ENCODE measurements at regions not wholly inside any gene's neighbourhood (a gene's known extent, or its start where the extent isn't known, plus 50 kb on each side); places are given as distances from the start of the nearest gene placed in this dataset.
"Not testable (repeated sequence)": the region's sequence is repeated elsewhere in the genome, so short reads cannot be mapped to it uniquely, and the experiment has no call there.

GRCh38 chr21:18743531-18743930 is 339.9 kb upstream of the TMPRSS15 start:
- no peaks in the 10 kb centered on the region for H3K27me3 Mint-ChIP-seq (ENCODE audit: low read depth)

GRCh38 chr21:18744840-18745239 is 341.3 kb upstream of the TMPRSS15 start:
- CTCF ChIA-PET: no interaction called here
- Mint-ChIP-seq H3K27me3 (ENCODE audit: low read depth) (no peaks in the 10 kb centered on the region), H3K36me3 (ENCODE audit: low read depth) (no peaks in the 10 kb centered on the region), H3K9me3 (no peaks in the 10 kb centered on the region), H3K4me3 (no peak overlapping the region), H3K4me1 (ENCODE audit: low read depth) (no peaks in the 10 kb centered on the region), H3K27ac (no peak overlapping the region)
- no peak for DNase-seq
- intact Hi-C loops (cut with micrococcal nuclease): no loop called here

More at GRCh38 chr21:18743531-18743930, 339.9 kb upstream of the TMPRSS15 start:
- no peaks in the 10 kb centered on the region for H3K36me3 Mint-ChIP-seq (ENCODE audit: low read depth)
- no peak for DNase-seq
- H3K9me3 Mint-ChIP-seq: no peaks in the 10 kb centered on the region
- no peak overlapping the region for H3K4me3 Mint-ChIP-seq
- intact Hi-C loops (cut with micrococcal nuclease): no loop called here
- H3K27ac Mint-ChIP-seq: no peak overlapping the region
- CTCF ChIA-PET: no interaction called here
- H3K4me1 Mint-ChIP-seq (ENCODE audit: low read depth): no peaks in the 10 kb centered on the region

GRCh38 chr21:18752894-18753293 is 349.3 kb upstream of the TMPRSS15 start:
- H3K9me3 Mint-ChIP-seq; CTCF ChIA-PET; H3K4me3 Mint-ChIP-seq; H3K27me3 Mint-ChIP-seq (ENCODE audit: low read depth); H3K27ac Mint-ChIP-seq; intact Hi-C loops (cut with micrococcal nuclease); DNase-seq; H3K4me1 Mint-ChIP-seq (ENCODE audit: low read depth); H3K36me3 Mint-ChIP-seq (ENCODE audit: low read depth): not testable (repeated sequence)

- H3K36me3 Mint-ChIP-seq (ENCODE audit: low read depth); CTCF ChIA-PET; H3K9me3 Mint-ChIP-seq: not testable (repeated sequence)
These were observed 352.7 kb upstream of the TMPRSS15 start for GRCh38 chr21:18756272-18756671.

GRCh38 chr21:18759267-18759666 is 355.7 kb upstream of the TMPRSS15 start:
- H3K36me3 Mint-ChIP-seq (ENCODE audit: low read depth): no peaks in the 10 kb centered on the region
- no peak overlapping the region for H3K27ac Mint-ChIP-seq
- CTCF ChIA-PET: no interaction called here
- intact Hi-C loops (cut with micrococcal nuclease): no loop called here
- no peaks in the 10 kb centered on the region for H3K4me1 Mint-ChIP-seq (ENCODE audit: low read depth)
- H3K9me3 Mint-ChIP-seq: peaks cover 2% of the 10 kb centered on the region
- H3K27me3 Mint-ChIP-seq (ENCODE audit: low read depth): no peaks in the 10 kb centered on the region
- no peak overlapping the region for H3K4me3 Mint-ChIP-seq
- no peak for DNase-seq

More at GRCh38 chr21:18756272-18756671, 352.7 kb upstream of the TMPRSS15 start:
- H3K27ac Mint-ChIP-seq; intact Hi-C loops (cut with micrococcal nuclease); H3K27me3 Mint-ChIP-seq (ENCODE audit: low read depth); DNase-seq; H3K4me1 Mint-ChIP-seq (ENCODE audit: low read depth); H3K4me3 Mint-ChIP-seq: not testable (repeated sequence)

- CTCF ChIA-PET: no interaction called here
- Mint-ChIP-seq H3K9me3 (peaks cover 2% of the 10 kb centered on the region), H3K4me3 (no peak overlapping the region), H3K36me3 (ENCODE audit: low read depth) (no peaks in the 10 kb centered on the region), H3K27me3 (ENCODE audit: low read depth) (no peaks in the 10 kb centered on the region), H3K27ac (no peak overlapping the region), H3K4me1 (ENCODE audit: low read depth) (no peaks in the 10 kb centered on the region)
- intact Hi-C loops (cut with micrococcal nuclease): no loop called here
- no peak for DNase-seq
These were observed 356.2 kb upstream of the TMPRSS15 start for GRCh38 chr21:18759751-18760161.

- peaks cover 2% of the 10 kb centered on the region for H3K9me3 Mint-ChIP-seq
- CTCF ChIA-PET: no interaction called here
- no peak overlapping the region for H3K4me3 Mint-ChIP-seq
- DNase-seq: no peak
- intact Hi-C loops (cut with micrococcal nuclease): no loop called here
- no peaks in the 10 kb centered on the region for H3K36me3 Mint-ChIP-seq (ENCODE audit: low read depth)
- H3K27me3 Mint-ChIP-seq (ENCODE audit: low read depth): no peaks in the 10 kb centered on the region
- H3K27ac Mint-ChIP-seq: no peak overlapping the region
- no peaks in the 10 kb centered on the region for H3K4me1 Mint-ChIP-seq (ENCODE audit: low read depth)
These were observed 356.7 kb upstream of the TMPRSS15 start for GRCh38 chr21:18760247-18760646.

- CTCF ChIA-PET: no interaction called here
- Mint-ChIP-seq H3K27me3 (ENCODE audit: low read depth) (no peaks in the 10 kb centered on the region), H3K4me1 (ENCODE audit: low read depth) (no peaks in the 10 kb centered on the region)
These were observed 361.1 kb upstream of the TMPRSS15 start for GRCh38 chr21:18764720-18765119.

GRCh38 chr21:18769599-18769998 is 366.0 kb upstream of the TMPRSS15 start:
- Mint-ChIP-seq H3K27ac (no peak overlapping the region), H3K4me1 (ENCODE audit: low read depth) (no peaks in the 10 kb centered on the region), H3K27me3 (ENCODE audit: low read depth) (no peaks in the 10 kb centered on the region), H3K9me3 (peaks cover 2% of the 10 kb centered on the region), H3K4me3 (no peak overlapping the region), H3K36me3 (ENCODE audit: low read depth) (no peaks in the 10 kb centered on the region)
- intact Hi-C loops (cut with micrococcal nuclease): no loop called here
- no peak for DNase-seq
- CTCF ChIA-PET: no interaction called here

More at GRCh38 chr21:18764720-18765119, 361.1 kb upstream of the TMPRSS15 start:
- intact Hi-C loops (cut with micrococcal nuclease): no loop called here
- Mint-ChIP-seq H3K9me3 (peaks cover 4% of the 10 kb centered on the region), H3K36me3 (ENCODE audit: low read depth) (no peaks in the 10 kb centered on the region), H3K27ac (no peak overlapping the region), H3K4me3 (no peak overlapping the region)
- DNase-seq: no peak

- intact Hi-C loops (cut with micrococcal nuclease): no loop called here
- H3K4me3 Mint-ChIP-seq: no peak overlapping the region
- no peaks in the 10 kb centered on the region for H3K9me3 Mint-ChIP-seq
- CTCF ChIA-PET: no interaction called here
- no peak for DNase-seq
- no peaks in the 10 kb centered on the region for H3K36me3 Mint-ChIP-seq (ENCODE audit: low read depth)
- no peak overlapping the region for H3K27ac Mint-ChIP-seq
- H3K27me3 Mint-ChIP-seq (ENCODE audit: low read depth): no peaks in the 10 kb centered on the region
- H3K4me1 Mint-ChIP-seq (ENCODE audit: low read depth): no peaks in the 10 kb centered on the region
These were observed 368.3 kb upstream of the TMPRSS15 start for GRCh38 chr21:18771845-18772380.

- DNase-seq: no peak
- no peaks in the 10 kb centered on the region for H3K4me1 Mint-ChIP-seq (ENCODE audit: low read depth)
- H3K4me3 Mint-ChIP-seq: no peak overlapping the region
- no peaks in the 10 kb centered on the region for H3K9me3 Mint-ChIP-seq
- no peaks in the 10 kb centered on the region for H3K27me3 Mint-ChIP-seq (ENCODE audit: low read depth)
- intact Hi-C loops (cut with micrococcal nuclease): no loop called here
- no peaks in the 10 kb centered on the region for H3K36me3 Mint-ChIP-seq (ENCODE audit: low read depth)
- CTCF ChIA-PET: no interaction called here
- no peak overlapping the region for H3K27ac Mint-ChIP-seq
These were observed 368.8 kb upstream of the TMPRSS15 start for GRCh38 chr21:18772404-18772803.

- H3K27ac Mint-ChIP-seq: no peak overlapping the region
- CTCF ChIA-PET: no interaction called here
- intact Hi-C loops (cut with micrococcal nuclease): no loop called here
These were observed 369.3 kb upstream of the TMPRSS15 start for GRCh38 chr21:18772897-18773296.

GRCh38 chr21:18776936-18777335 is 373.4 kb upstream of the TMPRSS15 start:
- intact Hi-C loops (cut with micrococcal nuclease): no loop called here
- H3K27ac Mint-ChIP-seq: no peak overlapping the region
- CTCF ChIA-PET: no interaction called here
- H3K4me3 Mint-ChIP-seq: no peak overlapping the region
- no peaks in the 10 kb centered on the region for H3K27me3 Mint-ChIP-seq (ENCODE audit: low read depth)
- DNase-seq: no peak
- H3K4me1 Mint-ChIP-seq (ENCODE audit: low read depth): no peaks in the 10 kb centered on the region
- no peaks in the 10 kb centered on the region for H3K36me3 Mint-ChIP-seq (ENCODE audit: low read depth)
- peaks cover 5% of the 10 kb centered on the region for H3K9me3 Mint-ChIP-seq

More at GRCh38 chr21:18772897-18773296, 369.3 kb upstream of the TMPRSS15 start:
- no peak for DNase-seq
- Mint-ChIP-seq H3K4me3 (no peak overlapping the region), H3K9me3 (no peaks in the 10 kb centered on the region), H3K27me3 (ENCODE audit: low read depth) (no peaks in the 10 kb centered on the region), H3K36me3 (ENCODE audit: low read depth) (no peaks in the 10 kb centered on the region), H3K4me1 (ENCODE audit: low read depth) (no peaks in the 10 kb centered on the region)

- no peak overlapping the region for H3K27ac Mint-ChIP-seq
- H3K9me3 Mint-ChIP-seq: peaks cover 7% of the 10 kb centered on the region
- no peaks in the 10 kb centered on the region for H3K4me1 Mint-ChIP-seq (ENCODE audit: low read depth)
- intact Hi-C loops (cut with micrococcal nuclease): no loop called here
- CTCF ChIA-PET: no interaction called here
- H3K4me3 Mint-ChIP-seq: no peak overlapping the region
- DNase-seq: no peak
- H3K36me3 Mint-ChIP-seq (ENCODE audit: low read depth): no peaks in the 10 kb centered on the region
- no peaks in the 10 kb centered on the region for H3K27me3 Mint-ChIP-seq (ENCODE audit: low read depth)
These were observed 379.1 kb upstream of the TMPRSS15 start for GRCh38 chr21:18782721-18783120.

All from activated naive CD4-positive, alpha-beta T cell treated with anti-CD3 and anti-CD28 coated beads for 36 hours (primary cell).